ENCODE measurements at regions not wholly inside any gene's neighbourhood (a gene's known extent, or its start where the extent isn't known, plus 50 kb on each side); places are given as distances from the start of the nearest gene placed in this dataset.
A peak's percentile ranks its signal among the peaks of the same experiment; 100 is the strongest.

- ATAC-seq (no peak), DNase-seq (ENCODE audit: low spot score) (no peak)
- Mint-ChIP-seq H3K36me3 (no peaks in the 10 kb centered on the region), H3K4me3 (no peak overlapping the region), H3K9me3 (peaks cover 13% of the 10 kb centered on the region), H3K4me1 (ENCODE audit: low read depth in 2 of 2) (no peaks in the 10 kb centered on the region), H3K27ac (no peak overlapping the region), H3K27me3 (peaks cover 0 to 17% of the 10 kb centered on the region in 2 donors)
Measured at GRCh38 chr16:54801057-54801844, 129.4 kb upstream of the IRX5 start.

- no peak for ATAC-seq
- Mint-ChIP-seq H3K4me1 (ENCODE audit: low read depth in 2 of 2) (no peaks in the 10 kb centered on the region), H3K9me3 (peaks cover 13% of the 10 kb centered on the region), H3K27me3 (peaks cover 0 to 17% of the 10 kb centered on the region in 2 donors), H3K4me3 (no peak overlapping the region), H3K27ac (no peak overlapping the region), H3K36me3 (no peaks in the 10 kb centered on the region)
- no peak for DNase-seq (ENCODE audit: low spot score)
Measured at GRCh38 chr16:54798267-54798666, 132.4 kb upstream of the IRX5 start.

- H3K9me3 Mint-ChIP-seq, result peaks cover 9% of the 10 kb centered on the region
- no peak overlapping the region for H3K27ac Mint-ChIP-seq
- H3K4me1 Mint-ChIP-seq (ENCODE audit: low read depth in 2 of 2), result no peaks in the 10 kb centered on the region
- peaks cover 0 to 11% of the 10 kb centered on the region in 2 donors for H3K27me3 Mint-ChIP-seq
- no peak for DNase-seq (ENCODE audit: low spot score)
- H3K4me3 Mint-ChIP-seq, result no peak overlapping the region
- no peaks in the 10 kb centered on the region for H3K36me3 Mint-ChIP-seq
- ATAC-seq, result no peak
Measured at GRCh38 chr16:54796211-54796610, 134.5 kb upstream of the IRX5 start.

- no peaks in the 10 kb centered on the region for H3K36me3 Mint-ChIP-seq
- H3K27me3 Mint-ChIP-seq, result no peaks in the 10 kb centered on the region
- no peaks in the 10 kb centered on the region for H3K9me3 Mint-ChIP-seq
- no peak for DNase-seq (ENCODE audit: low spot score)
- H3K4me1 Mint-ChIP-seq (ENCODE audit: low read depth in 2 of 2), result no peaks in the 10 kb centered on the region
- H3K27ac Mint-ChIP-seq, result no peak overlapping the region
- no peak for ATAC-seq
- no peak overlapping the region for H3K4me3 Mint-ChIP-seq
Measured at GRCh38 chr16:54792811-54793210, 137.9 kb upstream of the IRX5 start.

- Mint-ChIP-seq H3K4me3 (no peak overlapping the region), H3K27ac (no peak overlapping the region), H3K9me3 (peaks cover 3% of the 10 kb centered on the region), H3K27me3 (no peaks in the 10 kb centered on the region), H3K36me3 (no peaks in the 10 kb centered on the region), H3K4me1 (ENCODE audit: low read depth in 2 of 2) (no peaks in the 10 kb centered on the region)
- no peak for ATAC-seq
- DNase-seq (ENCODE audit: low spot score), result no peak
Measured at GRCh38 chr16:54787045-54787444, 143.6 kb upstream of the IRX5 start.

- ATAC-seq (no peak), DNase-seq (ENCODE audit: low spot score) (no peak)
- Mint-ChIP-seq H3K4me1 (ENCODE audit: low read depth in 2 of 2) (no peaks in the 10 kb centered on the region), H3K27me3 (peaks cover 0 to 2% of the 10 kb centered on the region in 2 donors), H3K27ac (no peak overlapping the region), H3K9me3 (peaks cover 3% of the 10 kb centered on the region), H3K4me3 (no peak overlapping the region), H3K36me3 (no peaks in the 10 kb centered on the region)
Measured at GRCh38 chr16:54783980-54784379, 146.7 kb upstream of the IRX5 start.

- DNase-seq (ENCODE audit: low spot score) (no peak), ATAC-seq (no peak)
- H3K36me3 Mint-ChIP-seq, result no peaks in the 10 kb centered on the region
- peaks cover 0 to 2% of the 10 kb centered on the region in 2 donors for H3K27me3 Mint-ChIP-seq
- no peak overlapping the region for H3K27ac Mint-ChIP-seq
- H3K4me1 Mint-ChIP-seq (ENCODE audit: low read depth in 2 of 2), result no peaks in the 10 kb centered on the region
- H3K4me3 Mint-ChIP-seq, result no peak overlapping the region
- peaks cover 3% of the 10 kb centered on the region for H3K9me3 Mint-ChIP-seq
Measured at GRCh38 chr16:54783226-54783625, 147.4 kb upstream of the IRX5 start.

- ATAC-seq (no peak), DNase-seq (ENCODE audit: low spot score) (no peak)
- Mint-ChIP-seq H3K9me3 (no peaks in the 10 kb centered on the region), H3K27me3 (peaks cover 0 to 2% of the 10 kb centered on the region in 2 donors), H3K4me1 (ENCODE audit: low read depth in 2 of 2) (no peaks in the 10 kb centered on the region), H3K4me3 (no peak overlapping the region), H3K36me3 (no peaks in the 10 kb centered on the region), H3K27ac (no peak overlapping the region)
Measured at GRCh38 chr16:54780266-54780665, 150.4 kb upstream of the IRX5 start.

- Mint-ChIP-seq H3K27me3 (peaks cover 0 to 2% of the 10 kb centered on the region in 2 donors), H3K27ac (no peak overlapping the region)
Measured at GRCh38 chr16:54779549-54779948, 151.1 kb upstream of the IRX5 start.

GRCh38 chr16:54774768-54775167, 155.9 kb upstream of the IRX5 start:
- ATAC-seq, result no peak
- no peak overlapping the region for H3K4me3 Mint-ChIP-seq
- no peaks in the 10 kb centered on the region for H3K4me1 Mint-ChIP-seq (ENCODE audit: low read depth in 2 of 2)
- no peak overlapping the region for H3K27ac Mint-ChIP-seq
- H3K27me3 Mint-ChIP-seq, result peaks cover 3 to 20% of the 10 kb centered on the region in 2 donors
- no peak for DNase-seq (ENCODE audit: low spot score)
- no peaks in the 10 kb centered on the region for H3K36me3 Mint-ChIP-seq
- peaks cover 3% of the 10 kb centered on the region for H3K9me3 Mint-ChIP-seq

More at GRCh38 chr16:54779549-54779948, 151.1 kb upstream of the IRX5 start:
- no peak overlapping the region for H3K4me3 Mint-ChIP-seq
- no peaks in the 10 kb centered on the region for H3K4me1 Mint-ChIP-seq (ENCODE audit: low read depth in 2 of 2)
- DNase-seq (ENCODE audit: low spot score), result no peak
- no peaks in the 10 kb centered on the region for H3K9me3 Mint-ChIP-seq
- ATAC-seq, result no peak
- no peaks in the 10 kb centered on the region for H3K36me3 Mint-ChIP-seq

GRCh38 chr16:54772400-54772799, 158.3 kb upstream of the IRX5 start:
- no peaks in the 10 kb centered on the region for H3K4me1 Mint-ChIP-seq (ENCODE audit: low read depth in 2 of 2)
- DNase-seq (ENCODE audit: low spot score) (no peak), ATAC-seq (no peak)
- no peaks in the 10 kb centered on the region for H3K36me3 Mint-ChIP-seq
- H3K27me3 Mint-ChIP-seq, result peaks cover 3 to 20% of the 10 kb centered on the region in 2 donors
- peaks cover 3% of the 10 kb centered on the region for H3K9me3 Mint-ChIP-seq
- H3K27ac Mint-ChIP-seq, result no peak overlapping the region
- no peak overlapping the region for H3K4me3 Mint-ChIP-seq

GRCh38 chr16:54766355-54766754, 164.3 kb upstream of the IRX5 start:
- DNase-seq (ENCODE audit: low spot score), result no peak
- no peak overlapping the region for H3K4me3 Mint-ChIP-seq
- no peaks in the 10 kb centered on the region for H3K36me3 Mint-ChIP-seq
- no peak for ATAC-seq
- peaks cover 0 to 6% of the 10 kb centered on the region in 2 donors for H3K27me3 Mint-ChIP-seq
- H3K27ac Mint-ChIP-seq, result no peak overlapping the region
- peaks cover 4% of the 10 kb centered on the region for H3K9me3 Mint-ChIP-seq
- no peaks in the 10 kb centered on the region for H3K4me1 Mint-ChIP-seq (ENCODE audit: low read depth in 2 of 2)

GRCh38 chr16:54750249-54750648, 180.4 kb upstream of the IRX5 start:
- Mint-ChIP-seq H3K36me3 (no peaks in the 10 kb centered on the region), H3K27me3 (peaks cover 0 to 14% of the 10 kb centered on the region in 2 donors), H3K9me3 (peaks cover 2% of the 10 kb centered on the region), H3K4me1 (ENCODE audit: low read depth in 2 of 2) (no peaks in the 10 kb centered on the region), H3K27ac (no peak overlapping the region), H3K4me3 (no peak overlapping the region)
- ATAC-seq (no peak), DNase-seq (ENCODE audit: low spot score) (peak; percentile 60)

GRCh38 chr16:54748611-54749190, 182.0 kb upstream of the IRX5 start:
- DNase-seq (ENCODE audit: low spot score), result no peak
- peaks cover 0 to 7% of the 10 kb centered on the region in 2 donors for H3K27me3 Mint-ChIP-seq
- H3K27ac Mint-ChIP-seq, result no peak overlapping the region
- no peaks in the 10 kb centered on the region for H3K4me1 Mint-ChIP-seq (ENCODE audit: low read depth in 2 of 2)
- H3K36me3 Mint-ChIP-seq, result no peaks in the 10 kb centered on the region
- H3K4me3 Mint-ChIP-seq, result no peak overlapping the region
- H3K9me3 Mint-ChIP-seq, result peaks cover 2% of the 10 kb centered on the region
- no peak for ATAC-seq

All from natural killer cell treated with Interleukin-12 subunit alpha and Interleukin-12 subunit beta and Interleukin-15 and Interleukin-18, amount 100 ng/mL, for 72 hours (primary cell).